GM18508 (cell line): ENCODE measurements at regions not wholly inside any gene's neighbourhood (a gene's known extent, or its start where the extent isn't known, plus 50 kb on each side); places are given as distances from the start of the nearest gene placed in this dataset.
"Not testable (repeated sequence)": the region's sequence is repeated elsewhere in the genome, so short reads cannot be mapped to it uniquely, and the experiment has no call there.

Source experiments
- ATAC-seq: cut with Tn5 transposase; IDR thresholded peaks from one replicate; pipeline ENCODE4 v1.9.1; 2021; ENCODE audit warnings: moderate number of reproducible peaks; ENCODE audit not compliant: insufficient read depth, unreplicated experiment

GRCh38 chr16:56029026-56029425, 153.9 kb upstream of the CES5A start:
- ATAC-seq: no peak

- ATAC-seq: no peak
Observed at GRCh38 chr16:56022818-56023217, 147.6 kb upstream of the CES5A start.

- ATAC-seq: no peak
Observed at GRCh38 chr16:56019274-56019673, 144.1 kb upstream of the CES5A start.

GRCh38 chr16:56013962-56014552, 138.9 kb upstream of the CES5A start:
- no peak for ATAC-seq

- ATAC-seq: no peak
Observed at GRCh38 chr16:56012482-56012811, 137.3 kb upstream of the CES5A start.

- no peak for ATAC-seq
Observed at GRCh38 chr16:56011808-56012481, 136.8 kb upstream of the CES5A start.

GRCh38 chr16:56005958-56006357, 130.8 kb upstream of the CES5A start:
- ATAC-seq: no peak

GRCh38 chr16:55999683-56000082, 124.5 kb upstream of the CES5A start:
- no peak for ATAC-seq

- ATAC-seq: no peak
Observed at GRCh38 chr16:55993088-55993487, 117.9 kb upstream of the CES5A start.

- ATAC-seq: no peak
Observed at GRCh38 chr16:55992551-55992950, 117.4 kb upstream of the CES5A start.

- no peak for ATAC-seq
Observed at GRCh38 chr16:55991843-55992242, 116.7 kb upstream of the CES5A start.

- ATAC-seq: no peak
Observed at GRCh38 chr16:55989569-55989907, 114.4 kb upstream of the CES5A start.

- not testable (repeated sequence) for ATAC-seq
Observed at GRCh38 chr16:55988850-55989568, 113.8 kb upstream of the CES5A start.

GRCh38 chr16:55988013-55988412, 112.8 kb upstream of the CES5A start:
- ATAC-seq: no peak

GRCh38 chr16:55982597-55982996, 107.4 kb upstream of the CES5A start:
- no peak for ATAC-seq

- no peak for ATAC-seq
Observed at GRCh38 chr16:55981557-55981956, 106.4 kb upstream of the CES5A start.

GRCh38 chr16:55976815-55977214, 101.6 kb upstream of the CES5A start:
- no peak for ATAC-seq

GRCh38 chr16:55971447-55971846, 96.3 kb upstream of the CES5A start:
- ATAC-seq: no peak

GRCh38 chr16:55968221-55968620, 93.0 kb upstream of the CES5A start:
- no peak for ATAC-seq

- ATAC-seq: no peak
Observed at GRCh38 chr16:55964923-55965475, 89.8 kb upstream of the CES5A start.

- ATAC-seq: no peak
Observed at GRCh38 chr16:55955845-55956244, 80.7 kb upstream of the CES5A start.

GRCh38 chr16:55955424-55955823, 80.3 kb upstream of the CES5A start:
- no peak for ATAC-seq
